OCI-LY7 (cell line): ENCODE measurements at regions not wholly inside any gene's neighbourhood (a gene's known extent, or its start where the extent isn't known, plus 50 kb on each side); places are given as distances from the start of the nearest gene placed in this dataset.

Experiments
- EZH2phosphoT487 ChIP-seq: fragments of 200-600 bp; sonication (generic); IDR thresholded peaks from 2 replicates; pipeline ENCODE4 v1.6.1; 2018; ENCODE audit warnings: low read depth, borderline replicate concordance, mild to moderate bottlenecking, mixed run types, antibody characterized with exemption, low read length, moderate library complexity, mixed read lengths
- TF ChIP-seq, protein P1 (sequence below): fragments of 200-600 bp; sonication (generic); conservative IDR thresholded peaks from 2 replicates; pipeline ENCODE4 v1.5.1; 2014; ENCODE audit warnings: mild to moderate bottlenecking, antibody characterized with exemption, low read length, moderate library complexity, mixed read lengths

DNA sequence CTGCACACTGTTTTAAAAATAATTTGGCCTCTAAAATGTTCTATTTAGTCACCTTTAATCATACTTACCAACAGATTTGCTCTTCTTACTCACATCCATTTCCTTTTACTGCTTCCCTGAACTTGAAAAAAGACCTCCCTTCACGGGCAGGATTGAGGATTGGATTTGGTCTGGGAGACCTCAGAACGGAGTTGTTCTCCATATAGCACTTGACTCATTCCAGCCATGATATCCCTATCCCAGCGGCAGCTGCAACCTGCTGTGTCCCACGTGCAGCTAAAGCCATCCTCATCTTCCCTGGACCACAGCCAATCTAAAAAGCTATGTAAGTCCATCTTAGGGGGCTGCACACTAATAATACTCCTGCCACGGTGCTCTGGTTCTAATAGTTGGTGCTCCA is 97.0 kb upstream of the PTPRM start:
- TF ChIP-seq, protein P1, sequence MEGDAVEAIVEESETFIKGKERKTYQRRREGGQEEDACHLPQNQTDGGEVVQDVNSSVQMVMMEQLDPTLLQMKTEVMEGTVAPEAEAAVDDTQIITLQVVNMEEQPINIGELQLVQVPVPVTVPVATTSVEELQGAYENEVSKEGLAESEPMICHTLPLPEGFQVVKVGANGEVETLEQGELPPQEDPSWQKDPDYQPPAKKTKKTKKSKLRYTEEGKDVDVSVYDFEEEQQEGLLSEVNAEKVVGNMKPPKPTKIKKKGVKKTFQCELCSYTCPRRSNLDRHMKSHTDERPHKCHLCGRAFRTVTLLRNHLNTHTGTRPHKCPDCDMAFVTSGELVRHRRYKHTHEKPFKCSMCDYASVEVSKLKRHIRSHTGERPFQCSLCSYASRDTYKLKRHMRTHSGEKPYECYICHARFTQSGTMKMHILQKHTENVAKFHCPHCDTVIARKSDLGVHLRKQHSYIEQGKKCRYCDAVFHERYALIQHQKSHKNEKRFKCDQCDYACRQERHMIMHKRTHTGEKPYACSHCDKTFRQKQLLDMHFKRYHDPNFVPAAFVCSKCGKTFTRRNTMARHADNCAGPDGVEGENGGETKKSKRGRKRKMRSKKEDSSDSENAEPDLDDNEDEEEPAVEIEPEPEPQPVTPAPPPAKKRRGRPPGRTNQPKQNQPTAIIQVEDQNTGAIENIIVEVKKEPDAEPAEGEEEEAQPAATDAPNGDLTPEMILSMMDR, result no peak
- no peak for TF ChIP-seq EZH2phosphoT487
